ENCODE measurements at regions not wholly inside any gene's neighbourhood (a gene's known extent, or its start where the extent isn't known, plus 50 kb on each side); places are given as distances from the start of the nearest gene placed in this dataset.
"Not testable (repeated sequence)": the region's sequence is repeated elsewhere in the genome, so short reads cannot be mapped to it uniquely, and the experiment has no call there.

DNA sequence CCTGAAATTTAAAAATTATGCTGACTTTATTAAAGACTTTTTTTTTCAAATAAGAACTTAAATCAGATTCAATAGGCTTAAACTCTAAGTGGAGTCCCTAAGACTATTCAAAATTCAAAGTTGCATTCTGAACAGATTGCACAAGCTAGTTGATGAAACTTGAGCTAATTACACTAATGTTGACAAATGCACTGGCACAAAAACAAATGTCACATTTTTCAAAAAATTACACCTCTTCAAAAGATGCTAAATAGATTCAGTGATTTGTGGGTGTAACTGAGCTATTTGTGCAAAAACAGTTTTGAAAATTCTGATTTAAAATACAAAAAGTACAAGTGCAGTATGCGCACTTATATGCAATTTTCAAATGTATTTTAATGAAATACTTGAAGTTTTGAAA, 205.4 kb downstream of the RERGL start:
- TF ChIP-seq, protein P1, sequence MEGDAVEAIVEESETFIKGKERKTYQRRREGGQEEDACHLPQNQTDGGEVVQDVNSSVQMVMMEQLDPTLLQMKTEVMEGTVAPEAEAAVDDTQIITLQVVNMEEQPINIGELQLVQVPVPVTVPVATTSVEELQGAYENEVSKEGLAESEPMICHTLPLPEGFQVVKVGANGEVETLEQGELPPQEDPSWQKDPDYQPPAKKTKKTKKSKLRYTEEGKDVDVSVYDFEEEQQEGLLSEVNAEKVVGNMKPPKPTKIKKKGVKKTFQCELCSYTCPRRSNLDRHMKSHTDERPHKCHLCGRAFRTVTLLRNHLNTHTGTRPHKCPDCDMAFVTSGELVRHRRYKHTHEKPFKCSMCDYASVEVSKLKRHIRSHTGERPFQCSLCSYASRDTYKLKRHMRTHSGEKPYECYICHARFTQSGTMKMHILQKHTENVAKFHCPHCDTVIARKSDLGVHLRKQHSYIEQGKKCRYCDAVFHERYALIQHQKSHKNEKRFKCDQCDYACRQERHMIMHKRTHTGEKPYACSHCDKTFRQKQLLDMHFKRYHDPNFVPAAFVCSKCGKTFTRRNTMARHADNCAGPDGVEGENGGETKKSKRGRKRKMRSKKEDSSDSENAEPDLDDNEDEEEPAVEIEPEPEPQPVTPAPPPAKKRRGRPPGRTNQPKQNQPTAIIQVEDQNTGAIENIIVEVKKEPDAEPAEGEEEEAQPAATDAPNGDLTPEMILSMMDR (conservative IDR thresholded peaks at IDR 0.05; ENCODE audit: low read depth, low read length), result no peak
- no peaks in the 10 kb centered on the region for H3K27me3 ChIP-seq (ENCODE audit: insufficient read depth, low read depth)
- H3K9ac ChIP-seq, result no peak overlapping the region
- no peak overlapping the region for H3K4me2 ChIP-seq
- H3K36me3 ChIP-seq (ENCODE audit: insufficient read depth), result no peaks in the 10 kb centered on the region
- H3K4me1 ChIP-seq (ENCODE audit: low read depth, poor library complexity, severe bottlenecking), result no peaks in the 10 kb centered on the region
- no peaks in the 10 kb centered on the region for H4K20me1 ChIP-seq (ENCODE audit: insufficient read depth)
- no peak overlapping the region for H3K27ac ChIP-seq
- no peaks in the 10 kb centered on the region for H3K79me2 ChIP-seq (ENCODE audit: insufficient read depth, low read depth)
- H3K4me3 ChIP-seq (IDR thresholded peaks at IDR 0.05; ENCODE audit: insufficient read depth, low read depth, low read length), result no peak overlapping the region
- H2AFZ ChIP-seq (ENCODE audit: low read depth), result no peak overlapping the region

GRCh38 chr12:17878714-17879113, 211.3 kb downstream of the RERGL start:
- H3K79me2 ChIP-seq (ENCODE audit: insufficient read depth, low read depth), result no peaks in the 10 kb centered on the region
- H3K36me3 ChIP-seq (ENCODE audit: insufficient read depth), result no peaks in the 10 kb centered on the region

DNA sequence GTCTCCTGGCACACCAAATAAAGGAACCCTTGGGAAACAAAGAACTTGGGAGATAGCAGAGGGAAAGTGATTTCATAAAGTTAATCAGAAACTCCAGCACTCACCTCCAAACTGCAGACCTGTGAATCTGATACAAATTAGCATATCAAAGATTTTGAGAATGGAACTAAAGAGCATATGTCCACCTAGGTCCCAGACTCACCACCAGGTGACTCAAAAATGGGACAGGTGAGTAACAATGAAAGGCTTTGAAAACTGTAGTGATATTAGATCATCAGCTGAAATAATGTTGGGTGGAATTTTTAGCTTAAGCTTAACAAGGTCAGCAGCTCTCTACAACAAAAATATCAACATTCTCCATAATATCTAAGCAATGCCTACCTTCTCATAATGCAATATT, 214.8 kb downstream of the RERGL start:
- H3K9ac ChIP-seq, result no peak overlapping the region
- no peaks in the 10 kb centered on the region for H3K36me3 ChIP-seq (ENCODE audit: insufficient read depth)
- no peak overlapping the region for H3K27ac ChIP-seq
- H4K20me1 ChIP-seq (ENCODE audit: insufficient read depth), result no peaks in the 10 kb centered on the region
- no peak overlapping the region for H3K4me2 ChIP-seq
- TF ChIP-seq, protein P1 (conservative IDR thresholded peaks at IDR 0.05; ENCODE audit: low read depth, low read length), result no peak
- H3K79me2 ChIP-seq (ENCODE audit: insufficient read depth, low read depth), result no peaks in the 10 kb centered on the region
- H3K4me1 ChIP-seq (ENCODE audit: low read depth, poor library complexity, severe bottlenecking), result no peaks in the 10 kb centered on the region
- H2AFZ ChIP-seq (ENCODE audit: low read depth), result no peak overlapping the region
- H3K4me3 ChIP-seq (IDR thresholded peaks at IDR 0.05; ENCODE audit: insufficient read depth, low read depth, low read length), result no peak overlapping the region
- H3K27me3 ChIP-seq (ENCODE audit: insufficient read depth, low read depth), result no peaks in the 10 kb centered on the region

More at GRCh38 chr12:17878714-17879113, 211.3 kb downstream of the RERGL start:
- no peaks in the 10 kb centered on the region for H3K27me3 ChIP-seq (ENCODE audit: insufficient read depth, low read depth)
- H2AFZ ChIP-seq (ENCODE audit: low read depth), result no peak overlapping the region
- TF ChIP-seq, protein P1 (conservative IDR thresholded peaks at IDR 0.05; ENCODE audit: low read depth, low read length), result no peak
- H3K27ac ChIP-seq, result no peak overlapping the region
- H4K20me1 ChIP-seq (ENCODE audit: insufficient read depth), result no peaks in the 10 kb centered on the region
- H3K9ac ChIP-seq, result no peak overlapping the region
- H3K4me3 ChIP-seq (IDR thresholded peaks at IDR 0.05; ENCODE audit: insufficient read depth, low read depth, low read length), result no peak overlapping the region
- no peaks in the 10 kb centered on the region for H3K4me1 ChIP-seq (ENCODE audit: low read depth, poor library complexity, severe bottlenecking)
- H3K4me2 ChIP-seq, result no peak overlapping the region

- no peaks in the 10 kb centered on the region for H3K79me2 ChIP-seq (ENCODE audit: insufficient read depth, low read depth)
- no peaks in the 10 kb centered on the region for H3K4me1 ChIP-seq (ENCODE audit: low read depth, poor library complexity, severe bottlenecking)
- H3K36me3 ChIP-seq (ENCODE audit: insufficient read depth), result no peaks in the 10 kb centered on the region
- no peak overlapping the region for H3K4me3 ChIP-seq (IDR thresholded peaks at IDR 0.05; ENCODE audit: insufficient read depth, low read depth, low read length)
- TF ChIP-seq, protein P1 (conservative IDR thresholded peaks at IDR 0.05; ENCODE audit: low read depth, low read length), result no peak
- H3K27me3 ChIP-seq (ENCODE audit: insufficient read depth, low read depth), result no peaks in the 10 kb centered on the region
- H4K20me1 ChIP-seq (ENCODE audit: insufficient read depth), result no peaks in the 10 kb centered on the region
- H2AFZ ChIP-seq (ENCODE audit: low read depth), result no peak overlapping the region
- no peak overlapping the region for H3K4me2 ChIP-seq
- no peak overlapping the region for H3K27ac ChIP-seq
- no peak overlapping the region for H3K9ac ChIP-seq
Measured at GRCh38 chr12:17866802-17867201, 223.2 kb downstream of the RERGL start.

DNA sequence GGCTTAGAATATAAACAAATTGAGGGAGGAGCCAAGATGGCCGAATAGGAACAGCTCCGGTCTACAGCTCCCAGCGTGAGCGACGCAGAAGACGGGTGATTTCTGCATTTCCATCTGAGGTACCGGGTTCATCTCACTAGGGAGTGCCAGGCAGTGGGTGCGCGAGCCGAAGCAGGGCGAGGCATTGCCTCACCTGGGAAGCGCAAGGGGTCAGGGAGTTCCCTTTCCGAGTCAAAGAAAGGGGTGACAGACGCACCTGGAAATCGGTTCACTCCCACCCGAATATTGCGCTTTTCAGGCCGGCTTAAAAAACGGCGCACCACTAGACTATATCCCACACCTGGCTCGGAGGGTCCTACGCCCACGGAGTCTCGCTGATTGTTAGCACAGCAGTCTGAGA, 234.4 kb downstream of the RERGL start:
- H3K36me3 ChIP-seq (ENCODE audit: insufficient read depth); H3K4me3 ChIP-seq (IDR thresholded peaks at IDR 0.05; ENCODE audit: insufficient read depth, low read depth, low read length); H3K4me2 ChIP-seq; H3K9ac ChIP-seq; H3K4me1 ChIP-seq (ENCODE audit: low read depth, poor library complexity, severe bottlenecking); H3K27ac ChIP-seq; H3K27me3 ChIP-seq (ENCODE audit: insufficient read depth, low read depth); H3K79me2 ChIP-seq (ENCODE audit: insufficient read depth, low read depth); H4K20me1 ChIP-seq (ENCODE audit: insufficient read depth); H2AFZ ChIP-seq (ENCODE audit: low read depth): not testable (repeated sequence)

Measured in KMS-11 (cell line).